ENCODE measurements at regions not wholly inside any gene's neighbourhood (a gene's known extent, or its start where the extent isn't known, plus 50 kb on each side); places are given as distances from the start of the nearest gene placed in this dataset.

DNA sequence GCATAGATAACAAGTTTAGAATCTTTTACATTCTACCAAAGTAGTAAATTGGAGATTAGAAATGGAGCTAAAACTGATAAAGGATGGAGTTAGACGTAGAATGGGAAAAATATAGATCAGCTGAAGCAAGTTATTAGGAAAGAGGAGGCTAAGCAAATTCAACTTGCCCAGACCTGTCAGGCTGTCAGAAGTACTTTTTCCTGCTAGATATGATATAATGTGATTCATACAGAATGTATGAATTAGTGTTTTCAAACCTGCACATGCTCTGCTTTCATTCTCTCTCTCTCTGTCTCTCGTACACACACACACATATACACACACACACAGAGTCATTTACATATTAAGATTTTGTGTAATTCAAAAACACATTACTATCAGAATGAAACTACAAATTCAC lies 133.2 kb upstream of the HDGFL1 start:
- in situ Hi-C loops (cut with HindIII; ENCODE audit: low pct_ligation_motif_present, low sequenced_read_pairs): no loop called here
- no peak overlapping the region for H3K27ac ChIP-seq

DNA sequence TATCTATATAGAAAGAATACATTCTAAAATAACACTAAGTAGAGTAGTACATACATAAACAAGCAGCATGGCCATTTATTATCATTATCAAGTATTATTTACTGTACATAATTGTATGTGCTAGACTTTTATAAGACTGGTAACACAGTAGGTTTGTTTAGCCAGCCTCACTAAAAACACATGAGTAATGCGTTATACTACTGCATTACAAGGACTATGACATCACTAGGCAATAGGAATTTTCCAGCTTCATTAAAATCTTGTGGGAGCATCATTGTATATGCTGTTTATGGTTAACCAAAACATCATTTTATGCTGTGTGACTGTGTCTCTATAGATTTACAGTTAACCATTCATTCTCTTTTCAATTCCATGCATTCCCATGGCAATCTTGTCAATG lies 131.7 kb upstream of the HDGFL1 start:
- H3K36me3 ChIP-seq (replicated peaks): no peaks in the 10 kb centered on the region
- no peak for DNase-seq
- H3K27me3 ChIP-seq (replicated peaks): no peaks in the 10 kb centered on the region
- no peak overlapping the region for H3K4me3 ChIP-seq (ENCODE audit: low read depth, low read length)
- H3K27ac ChIP-seq: no peak overlapping the region
- in situ Hi-C loops (cut with HindIII; ENCODE audit: low pct_ligation_motif_present, low sequenced_read_pairs): no loop called here
- TF ChIP-seq, protein P1, sequence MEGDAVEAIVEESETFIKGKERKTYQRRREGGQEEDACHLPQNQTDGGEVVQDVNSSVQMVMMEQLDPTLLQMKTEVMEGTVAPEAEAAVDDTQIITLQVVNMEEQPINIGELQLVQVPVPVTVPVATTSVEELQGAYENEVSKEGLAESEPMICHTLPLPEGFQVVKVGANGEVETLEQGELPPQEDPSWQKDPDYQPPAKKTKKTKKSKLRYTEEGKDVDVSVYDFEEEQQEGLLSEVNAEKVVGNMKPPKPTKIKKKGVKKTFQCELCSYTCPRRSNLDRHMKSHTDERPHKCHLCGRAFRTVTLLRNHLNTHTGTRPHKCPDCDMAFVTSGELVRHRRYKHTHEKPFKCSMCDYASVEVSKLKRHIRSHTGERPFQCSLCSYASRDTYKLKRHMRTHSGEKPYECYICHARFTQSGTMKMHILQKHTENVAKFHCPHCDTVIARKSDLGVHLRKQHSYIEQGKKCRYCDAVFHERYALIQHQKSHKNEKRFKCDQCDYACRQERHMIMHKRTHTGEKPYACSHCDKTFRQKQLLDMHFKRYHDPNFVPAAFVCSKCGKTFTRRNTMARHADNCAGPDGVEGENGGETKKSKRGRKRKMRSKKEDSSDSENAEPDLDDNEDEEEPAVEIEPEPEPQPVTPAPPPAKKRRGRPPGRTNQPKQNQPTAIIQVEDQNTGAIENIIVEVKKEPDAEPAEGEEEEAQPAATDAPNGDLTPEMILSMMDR (IDR thresholded peaks at IDR 0.05; ENCODE audit: low read depth, low read length, missing control alignments): no peak

More for the DNA sequence above, 133.2 kb upstream of the HDGFL1 start:
- Histone ChIP-seq H3K27me3 (replicated peaks) (no peaks in the 10 kb centered on the region), H3K4me3 (ENCODE audit: low read depth, low read length) (no peak overlapping the region), H3K36me3 (replicated peaks) (no peaks in the 10 kb centered on the region)
- TF ChIP-seq, protein P1 (IDR thresholded peaks at IDR 0.05; ENCODE audit: low read depth, low read length, missing control alignments): no peak
- no peak for DNase-seq

DNA sequence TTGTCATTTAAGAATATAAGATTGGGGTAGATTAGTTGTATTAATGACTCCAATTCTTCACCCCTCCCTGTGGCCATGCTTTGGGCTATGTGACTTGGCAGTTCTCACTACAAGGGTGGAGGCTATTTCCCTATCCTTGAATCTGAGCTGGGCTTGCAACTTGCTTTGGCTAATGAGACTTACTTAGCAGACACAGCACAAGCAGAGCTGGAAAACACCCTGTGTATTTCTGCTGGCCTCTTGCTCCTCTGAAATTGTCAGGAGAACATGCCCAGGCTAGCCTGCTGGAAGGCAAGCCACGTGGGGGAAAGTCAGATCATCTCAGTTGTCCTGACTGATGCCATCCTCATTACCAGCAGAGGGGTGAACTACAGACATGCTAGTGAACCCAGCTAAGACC lies 126.5 kb upstream of the HDGFL1 start:
- H3K27ac ChIP-seq: no peak overlapping the region
- no peaks in the 10 kb centered on the region for H3K27me3 ChIP-seq (replicated peaks)
- no peak for DNase-seq
- in situ Hi-C loops (cut with HindIII; ENCODE audit: low pct_ligation_motif_present, low sequenced_read_pairs): no loop called here
- H3K4me3 ChIP-seq (ENCODE audit: low read depth, low read length): no peak overlapping the region
- H3K36me3 ChIP-seq (replicated peaks): no peaks in the 10 kb centered on the region
- TF ChIP-seq, protein P1 (IDR thresholded peaks at IDR 0.05; ENCODE audit: low read depth, low read length, missing control alignments): no peak

DNA sequence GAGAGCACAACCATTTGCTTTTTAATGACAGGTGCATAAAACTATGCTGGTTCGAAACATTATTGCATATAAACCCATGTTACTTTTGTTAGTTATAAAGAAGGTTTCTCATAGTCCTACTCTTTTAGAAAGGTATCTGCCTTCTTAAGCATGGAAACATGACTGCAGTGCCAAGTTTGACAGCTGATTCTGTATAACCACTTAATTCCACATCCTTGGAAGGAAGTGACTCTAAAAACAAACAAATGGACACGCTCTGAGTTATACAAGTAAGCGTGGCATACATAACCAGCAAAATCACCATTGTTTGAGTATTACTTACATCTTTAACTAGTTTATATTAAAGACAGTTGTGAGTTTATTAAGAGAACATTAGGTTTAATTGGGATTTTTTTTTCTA lies 125.0 kb upstream of the HDGFL1 start:
- in situ Hi-C loops (cut with HindIII; ENCODE audit: low pct_ligation_motif_present, low sequenced_read_pairs): no loop called here
- no peak for DNase-seq
- H3K4me3 ChIP-seq (ENCODE audit: low read depth, low read length): no peak overlapping the region
- H3K36me3 ChIP-seq (replicated peaks): no peaks in the 10 kb centered on the region
- no peaks in the 10 kb centered on the region for H3K27me3 ChIP-seq (replicated peaks)
- TF ChIP-seq, protein P1 (IDR thresholded peaks at IDR 0.05; ENCODE audit: low read depth, low read length, missing control alignments): no peak
- H3K27ac ChIP-seq: no peak overlapping the region

DNA sequence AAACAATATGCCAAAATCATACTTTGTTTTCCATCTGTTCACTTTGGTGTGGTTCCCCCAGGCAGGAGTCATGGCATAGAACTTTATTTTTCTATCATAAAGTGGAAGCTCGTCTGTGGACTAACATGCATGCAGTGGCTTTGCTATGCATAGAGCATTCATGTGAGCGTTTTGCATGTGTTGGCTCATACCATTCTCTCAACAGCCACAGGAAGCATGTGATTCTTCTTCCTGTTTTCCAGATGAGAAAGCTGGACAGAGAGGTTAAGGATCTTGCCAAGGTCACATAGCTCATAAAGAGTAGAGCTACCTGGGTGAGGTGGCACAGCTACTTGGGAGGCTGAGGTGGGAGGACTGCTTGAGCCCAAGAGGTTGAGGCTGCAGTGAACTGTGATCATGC lies 123.4 kb upstream of the HDGFL1 start:
- TF ChIP-seq, protein P1 (IDR thresholded peaks at IDR 0.05; ENCODE audit: low read depth, low read length, missing control alignments): no peak
- H3K27me3 ChIP-seq (replicated peaks): no peaks in the 10 kb centered on the region
- H3K36me3 ChIP-seq (replicated peaks): no peaks in the 10 kb centered on the region
- no peak overlapping the region for H3K4me3 ChIP-seq (ENCODE audit: low read depth, low read length)
- no peak for DNase-seq
- no peak overlapping the region for H3K27ac ChIP-seq
- in situ Hi-C loops (cut with HindIII; ENCODE audit: low pct_ligation_motif_present, low sequenced_read_pairs): no loop called here

All from brain microvascular endothelial cell (primary cell).